Fibroblast of lung (primary cell): ENCODE measurements at regions not wholly inside any gene's neighbourhood (a gene's known extent, or its start where the extent isn't known, plus 50 kb on each side); places are given as distances from the start of the nearest gene placed in this dataset.
A peak's percentile ranks its signal among the peaks of the same experiment; 100 is the strongest.

Experiments used
- DNase-seq, 2 donors: peaks; one replicate each; pipeline versions ENCODE4 v3.0.0 to v3.0.0-alpha.2; 2010; ENCODE audit warnings: low read depth in 2 of 2
- H2AFZ ChIP-seq: 2 replicates; pipeline ENCODE4 v1.5.1; 2012; ENCODE audit warnings: low read length, control low read depth, inconsistent platforms
- H3K27ac ChIP-seq: 2 replicates; pipeline ENCODE4 v1.5.1; 2011; ENCODE audit warnings: low read length, control low read depth; ENCODE audit not compliant: insufficient read depth
- H3K27me3 ChIP-seq: 2 replicates; pipeline ENCODE4 v1.5.1; 2011; ENCODE audit warnings: mild to moderate bottlenecking, low read length; ENCODE audit not compliant: control insufficient read depth, insufficient read depth
- H3K36me3 ChIP-seq: 2 replicates; pipeline ENCODE4 v1.5.1; 2011; ENCODE audit warnings: low read length; ENCODE audit not compliant: control insufficient read depth, insufficient read depth
- H3K4me1 ChIP-seq: 2 replicates; pipeline ENCODE4 v1.5.1; 2011; ENCODE audit warnings: low read length; ENCODE audit not compliant: control insufficient read depth, insufficient read depth; ENCODE audit errors: extremely low read depth
- H3K4me2 ChIP-seq: 2 replicates; pipeline ENCODE4 v1.5.1; 2011; ENCODE audit warnings: low read length, control low read depth; ENCODE audit not compliant: insufficient read depth; ENCODE audit errors: extremely low read depth
- H3K4me3 ChIP-seq, 4 experiments: fragments of 200-600 bp in 1 of 4; sonication (generic) in 1 of 4; replicated peaks in 1 of 4; 2 replicates each; pipeline ENCODE4 v1.5.1; 2011 to 2016; ENCODE audit warnings: low read length in 4 of 4, low read depth in 3 of 4, mild to moderate bottlenecking in 3 of 4, control low read depth in 2 of 4, inconsistent platforms in 1 of 4, mixed read lengths in 1 of 4; ENCODE audit not compliant: insufficient read depth in 1 of 4; ENCODE audit errors: control extremely low read depth in 1 of 4
- H3K79me2 ChIP-seq: 2 replicates; pipeline ENCODE4 v1.5.1; 2012; ENCODE audit warnings: mild to moderate bottlenecking, low read length, inconsistent platforms; ENCODE audit not compliant: control insufficient read depth, insufficient read depth
- H3K9ac ChIP-seq: 2 replicates; pipeline ENCODE4 v1.5.1; 2011; ENCODE audit warnings: mild to moderate bottlenecking, low read length, control low read depth; ENCODE audit not compliant: insufficient read depth
- H3K9me3 ChIP-seq: 2 replicates; pipeline ENCODE4 v1.5.1; 2012; ENCODE audit warnings: low read depth, low read length; ENCODE audit not compliant: control insufficient read depth, insufficient read depth
- H4K20me1 ChIP-seq: 2 replicates; pipeline ENCODE4 v1.5.1; 2011; ENCODE audit warnings: low read length; ENCODE audit not compliant: control insufficient read depth, insufficient read depth; ENCODE audit errors: extremely low read depth
- CTCF ChIP-seq, 2 donors: IDR thresholded peaks in 1 of 2; conservative IDR thresholded peaks in 1 of 2; 1 replicate in 1 of 2; 2 replicates in 1 of 2; pipeline ENCODE4 v1.5.1; 2011 to 2012; ENCODE audit warnings: low read length in 2 of 2, control low read depth in 1 of 2, inconsistent platforms in 1 of 2, low read depth in 1 of 2, mild to moderate bottlenecking in 1 of 2
- EZH2 ChIP-seq: IDR thresholded peaks from 2 replicates; pipeline ENCODE4 v1.5.1; 2012; ENCODE audit warnings: low read length, control low read depth, mild to moderate bottlenecking; ENCODE audit errors: missing control alignments

- TF ChIP-seq CTCF (conservative IDR thresholded peaks at IDR 0.05 in 1 of 2, IDR thresholded peaks at IDR 0.05 in 1 of 2; ENCODE audit: low read depth in 1 of 2, low read length in 2 of 2) (no peak), EZH2 (no peak)
- Histone ChIP-seq H3K27ac (no peak overlapping the region), H3K9me3 (no peaks in the 10 kb centered on the region), H4K20me1 (no peaks in the 10 kb centered on the region), H3K36me3 (no peaks in the 10 kb centered on the region), H3K4me1 (no peaks in the 10 kb centered on the region), H3K4me2 (no peak overlapping the region), H3K79me2 (no peaks in the 10 kb centered on the region), H3K4me3 (no peak overlapping the region), H2AFZ (no peak overlapping the region), H3K27me3 (no peaks in the 10 kb centered on the region), H3K9ac (no peak overlapping the region)
- DNase-seq: no peak
These were observed 518.4 kb upstream of the CAMK1G start for GRCh38 chr1:209064850-209065706.

DNA sequence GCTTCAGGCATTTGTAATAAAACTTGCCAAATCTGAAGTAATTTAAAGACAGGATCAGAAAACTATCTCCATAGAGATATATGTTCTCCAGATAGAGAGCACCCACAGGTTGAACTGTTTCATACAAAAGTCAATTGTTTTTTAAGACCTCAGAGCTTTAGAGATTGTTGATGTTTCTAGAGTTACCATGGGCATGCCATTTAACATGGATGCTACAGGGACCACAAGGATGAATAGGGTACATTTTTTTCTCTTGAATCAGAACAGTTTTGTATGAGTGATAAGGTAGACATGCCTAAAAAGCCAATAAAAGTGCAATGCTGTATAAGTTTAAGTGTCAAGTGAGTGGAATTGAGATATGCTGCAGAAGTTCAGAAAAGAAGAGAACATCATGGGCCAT is 511.0 kb upstream of the CAMK1G start:
- DNase-seq: peak in 1 of 2 donors; percentile 36
- H4K20me1 ChIP-seq: no peaks in the 10 kb centered on the region
- H3K4me3 ChIP-seq: no peak overlapping the region
- no peak overlapping the region for H3K4me2 ChIP-seq
- no peaks in the 10 kb centered on the region for H3K27me3 ChIP-seq
- H3K36me3 ChIP-seq: no peaks in the 10 kb centered on the region
- no peaks in the 10 kb centered on the region for H3K4me1 ChIP-seq
- TF ChIP-seq EZH2: no peak
- TF ChIP-seq CTCF (conservative IDR thresholded peaks at IDR 0.05 in 1 of 2, IDR thresholded peaks at IDR 0.05 in 1 of 2; ENCODE audit: low read depth in 1 of 2, low read length in 2 of 2): no peak
- no peaks in the 10 kb centered on the region for H3K9me3 ChIP-seq
- H2AFZ ChIP-seq: no peak overlapping the region
- no peak overlapping the region for H3K27ac ChIP-seq
- H3K9ac ChIP-seq: no peak overlapping the region
- H3K79me2 ChIP-seq: no peaks in the 10 kb centered on the region

GRCh38 chr1:209073879-209074278 is 509.6 kb upstream of the CAMK1G start:
- DNase-seq: no peak
- TF ChIP-seq EZH2 (no peak), CTCF (conservative IDR thresholded peaks at IDR 0.05 in 1 of 2, IDR thresholded peaks at IDR 0.05 in 1 of 2; ENCODE audit: low read depth in 1 of 2, low read length in 2 of 2) (no peak)
- Histone ChIP-seq H4K20me1 (no peaks in the 10 kb centered on the region), H3K27me3 (no peaks in the 10 kb centered on the region), H3K27ac (no peak overlapping the region), H3K79me2 (no peaks in the 10 kb centered on the region), H3K4me2 (no peak overlapping the region), H3K9me3 (no peaks in the 10 kb centered on the region), H3K9ac (no peak overlapping the region), H3K4me1 (no peaks in the 10 kb centered on the region), H3K4me3 (no peak overlapping the region), H3K36me3 (no peaks in the 10 kb centered on the region), H2AFZ (no peak overlapping the region)
